IPS-18a (cell line): ENCODE measurements at regions not wholly inside any gene's neighbourhood (a gene's known extent, or its start where the extent isn't known, plus 50 kb on each side); places are given as distances from the start of the nearest gene placed in this dataset.
"Not testable (repeated sequence)": the region's sequence is repeated elsewhere in the genome, so short reads cannot be mapped to it uniquely, and the experiment has no call there.

Experiments
- H3K27ac ChIP-seq: one replicate; pipeline ENCODE4 v1.5.1; 2013; ENCODE audit warnings: low read length
- H3K27me3 ChIP-seq: one replicate; pipeline ENCODE4 v1.6.1; 2013; ENCODE audit warnings: mild to moderate bottlenecking, low read length; ENCODE audit not compliant: control insufficient read depth, insufficient read depth
- H3K36me3 ChIP-seq: one replicate; pipeline ENCODE4 v1.6.1; 2013; ENCODE audit warnings: low read depth, low read length; ENCODE audit not compliant: control insufficient read depth
- H3K4me1 ChIP-seq: one replicate; pipeline ENCODE4 v1.6.1; 2013; ENCODE audit warnings: low read depth, low read length; ENCODE audit not compliant: control insufficient read depth
- H3K4me3 ChIP-seq: one replicate; pipeline ENCODE4 v1.5.1; 2013; ENCODE audit warnings: low read length
- H3K9ac ChIP-seq: one replicate; pipeline ENCODE4 v1.6.1; 2013; ENCODE audit warnings: mild to moderate bottlenecking, low read length, moderate library complexity
- H3K9me3 ChIP-seq: one replicate; pipeline ENCODE4 v1.6.1; 2013; ENCODE audit warnings: low read depth, low read length; ENCODE audit not compliant: control insufficient read depth

GRCh38 chr10:8352171-8353075, 297.9 kb downstream of the GATA3 start:
- H3K4me3 ChIP-seq = no peak overlapping the region
- H3K4me1 ChIP-seq = no peaks in the 10 kb centered on the region
- no peak overlapping the region for H3K9ac ChIP-seq
- no peaks in the 10 kb centered on the region for H3K36me3 ChIP-seq
- no peak overlapping the region for H3K27ac ChIP-seq
- H3K27me3 ChIP-seq = no peaks in the 10 kb centered on the region
- H3K9me3 ChIP-seq = no peaks in the 10 kb centered on the region

- no peak overlapping the region for H3K9ac ChIP-seq
- no peaks in the 10 kb centered on the region for H3K27me3 ChIP-seq
- H3K4me1 ChIP-seq = no peaks in the 10 kb centered on the region
- H3K4me3 ChIP-seq = no peak overlapping the region
- H3K27ac ChIP-seq = no peak overlapping the region
- H3K9me3 ChIP-seq = no peaks in the 10 kb centered on the region
- no peaks in the 10 kb centered on the region for H3K36me3 ChIP-seq
These were observed 301.8 kb downstream of the GATA3 start for GRCh38 chr10:8356283-8356682.

GRCh38 chr10:8359467-8359866, 305.0 kb downstream of the GATA3 start:
- Histone ChIP-seq H3K4me1 (no peaks in the 10 kb centered on the region), H3K9me3 (no peaks in the 10 kb centered on the region), H3K27ac (no peak overlapping the region), H3K36me3 (no peaks in the 10 kb centered on the region), H3K9ac (no peak overlapping the region), H3K4me3 (no peak overlapping the region), H3K27me3 (no peaks in the 10 kb centered on the region)

- Histone ChIP-seq H3K4me3 (no peak overlapping the region), H3K27me3 (no peaks in the 10 kb centered on the region), H3K9ac (no peak overlapping the region), H3K36me3 (no peaks in the 10 kb centered on the region), H3K4me1 (no peaks in the 10 kb centered on the region), H3K9me3 (no peaks in the 10 kb centered on the region), H3K27ac (no peak overlapping the region)
These were observed 305.9 kb downstream of the GATA3 start for GRCh38 chr10:8360365-8360764.

GRCh38 chr10:8360814-8361509, 306.5 kb downstream of the GATA3 start:
- no peak overlapping the region for H3K9ac ChIP-seq
- H3K27me3 ChIP-seq = no peaks in the 10 kb centered on the region
- no peak overlapping the region for H3K27ac ChIP-seq
- H3K9me3 ChIP-seq = no peaks in the 10 kb centered on the region
- no peaks in the 10 kb centered on the region for H3K4me1 ChIP-seq
- no peak overlapping the region for H3K4me3 ChIP-seq
- H3K36me3 ChIP-seq = no peaks in the 10 kb centered on the region

- no peak overlapping the region for H3K4me3 ChIP-seq
- no peaks in the 10 kb centered on the region for H3K9me3 ChIP-seq
- H3K9ac ChIP-seq = no peak overlapping the region
- H3K27me3 ChIP-seq = no peaks in the 10 kb centered on the region
- H3K4me1 ChIP-seq = no peaks in the 10 kb centered on the region
- H3K27ac ChIP-seq = no peak overlapping the region
- no peaks in the 10 kb centered on the region for H3K36me3 ChIP-seq
These were observed 307.0 kb downstream of the GATA3 start for GRCh38 chr10:8361510-8361844.

- H3K9me3 ChIP-seq = no peaks in the 10 kb centered on the region
- no peak overlapping the region for H3K9ac ChIP-seq
- no peak overlapping the region for H3K27ac ChIP-seq
- H3K4me3 ChIP-seq = no peak overlapping the region
- H3K27me3 ChIP-seq = no peaks in the 10 kb centered on the region
- H3K36me3 ChIP-seq = no peaks in the 10 kb centered on the region
- H3K4me1 ChIP-seq = no peaks in the 10 kb centered on the region
These were observed 311.7 kb downstream of the GATA3 start for GRCh38 chr10:8365935-8366911.

GRCh38 chr10:8367672-8368411, 313.4 kb downstream of the GATA3 start:
- H3K9ac ChIP-seq, H3K4me3 ChIP-seq, H3K4me1 ChIP-seq, H3K27ac ChIP-seq, H3K36me3 ChIP-seq, H3K27me3 ChIP-seq, H3K9me3 ChIP-seq: not testable (repeated sequence)

- H3K9ac ChIP-seq = no peak overlapping the region
- no peak overlapping the region for H3K4me3 ChIP-seq
- no peaks in the 10 kb centered on the region for H3K27me3 ChIP-seq
- H3K36me3 ChIP-seq = no peaks in the 10 kb centered on the region
- no peaks in the 10 kb centered on the region for H3K4me1 ChIP-seq
- no peaks in the 10 kb centered on the region for H3K9me3 ChIP-seq
- no peak overlapping the region for H3K27ac ChIP-seq
These were observed 315.2 kb downstream of the GATA3 start for GRCh38 chr10:8369666-8370065.

GRCh38 chr10:8374334-8374733, 319.8 kb downstream of the GATA3 start:
- Histone ChIP-seq H3K4me1 (peaks cover 3% of the 10 kb centered on the region), H3K4me3 (no peak overlapping the region), H3K27me3 (no peaks in the 10 kb centered on the region), H3K9ac (no peak overlapping the region), H3K9me3 (no peaks in the 10 kb centered on the region), H3K36me3 (no peaks in the 10 kb centered on the region), H3K27ac (no peak overlapping the region)

GRCh38 chr10:8375137-8375536, 320.6 kb downstream of the GATA3 start:
- no peaks in the 10 kb centered on the region for H3K9me3 ChIP-seq
- H3K4me1 ChIP-seq = peaks cover 3% of the 10 kb centered on the region
- no peaks in the 10 kb centered on the region for H3K27me3 ChIP-seq
- no peak overlapping the region for H3K9ac ChIP-seq
- H3K27ac ChIP-seq = no peak overlapping the region
- no peak overlapping the region for H3K4me3 ChIP-seq
- no peaks in the 10 kb centered on the region for H3K36me3 ChIP-seq
